Activated naive CD8-positive, alpha-beta T cell treated with anti-CD3 and anti-CD28 coated beads, Interleukin-2, amount 50 U/mL, for 24 hours (primary cell): ENCODE measurements at regions not wholly inside any gene's neighbourhood (a gene's known extent, or its start where the extent isn't known, plus 50 kb on each side); places are given as distances from the start of the nearest gene placed in this dataset.

ENCODE experiments used
- ATAC-seq: fragments of 150-1000 bp; cut with Tn5 transposase; one replicate; pipeline ENCODE4 v1.10.0; 2021
- DNase-seq: peaks from one replicate; pipeline ENCODE4 v3.0.0; 2021
- H3K27ac Mint-ChIP-seq: one replicate; pipeline ENCODE4 v1.8.0; 2021; ENCODE audit warnings: mild to moderate bottlenecking, mixed read lengths
- H3K27me3 Mint-ChIP-seq: one replicate; pipeline ENCODE4 v1.8.0; 2021; ENCODE audit warnings: mixed read lengths
- H3K36me3 Mint-ChIP-seq: one replicate; pipeline ENCODE4 v1.8.0; 2021; ENCODE audit warnings: low read depth, mixed read lengths
- H3K4me1 Mint-ChIP-seq: one replicate; pipeline ENCODE4 v1.8.0; 2021; ENCODE audit warnings: mixed read lengths
- H3K4me3 Mint-ChIP-seq: one replicate; pipeline ENCODE4 v1.8.0; 2021; ENCODE audit warnings: mild to moderate bottlenecking, moderate library complexity, mixed read lengths
- H3K9me3 Mint-ChIP-seq: one replicate; pipeline ENCODE4 v1.8.0; 2021; ENCODE audit warnings: mixed read lengths

- Mint-ChIP-seq H3K27ac (peak overlapping the region; percentile 58), H3K36me3 (no peaks in the 10 kb centered on the region), H3K9me3 (no peaks in the 10 kb centered on the region), H3K27me3 (no peaks in the 10 kb centered on the region), H3K4me3 (no peak overlapping the region), H3K4me1 (peaks cover 29% of the 10 kb centered on the region)
- DNase-seq (no peak), ATAC-seq (no peak)
Measured at GRCh38 chrX:134161162-134161561, 75.8 kb upstream of the CCDC160 start.

GRCh38 chrX:134162032-134162431 lies 75.0 kb upstream of the CCDC160 start:
- Mint-ChIP-seq H3K9me3 (no peaks in the 10 kb centered on the region), H3K27ac (no peak overlapping the region), H3K4me1 (peaks cover 29% of the 10 kb centered on the region), H3K27me3 (no peaks in the 10 kb centered on the region), H3K4me3 (no peak overlapping the region), H3K36me3 (no peaks in the 10 kb centered on the region)
- DNase-seq = no peak
- no peak for ATAC-seq

GRCh38 chrX:134163836-134164235 lies 73.1 kb upstream of the CCDC160 start:
- H3K27me3 Mint-ChIP-seq = no peaks in the 10 kb centered on the region
- no peaks in the 10 kb centered on the region for H3K9me3 Mint-ChIP-seq
- ATAC-seq (no peak), DNase-seq (no peak)
- no peak overlapping the region for H3K4me3 Mint-ChIP-seq
- H3K27ac Mint-ChIP-seq = no peak overlapping the region
- H3K4me1 Mint-ChIP-seq = peaks cover 29% of the 10 kb centered on the region
- H3K36me3 Mint-ChIP-seq = peaks cover 8% of the 10 kb centered on the region

DNA sequence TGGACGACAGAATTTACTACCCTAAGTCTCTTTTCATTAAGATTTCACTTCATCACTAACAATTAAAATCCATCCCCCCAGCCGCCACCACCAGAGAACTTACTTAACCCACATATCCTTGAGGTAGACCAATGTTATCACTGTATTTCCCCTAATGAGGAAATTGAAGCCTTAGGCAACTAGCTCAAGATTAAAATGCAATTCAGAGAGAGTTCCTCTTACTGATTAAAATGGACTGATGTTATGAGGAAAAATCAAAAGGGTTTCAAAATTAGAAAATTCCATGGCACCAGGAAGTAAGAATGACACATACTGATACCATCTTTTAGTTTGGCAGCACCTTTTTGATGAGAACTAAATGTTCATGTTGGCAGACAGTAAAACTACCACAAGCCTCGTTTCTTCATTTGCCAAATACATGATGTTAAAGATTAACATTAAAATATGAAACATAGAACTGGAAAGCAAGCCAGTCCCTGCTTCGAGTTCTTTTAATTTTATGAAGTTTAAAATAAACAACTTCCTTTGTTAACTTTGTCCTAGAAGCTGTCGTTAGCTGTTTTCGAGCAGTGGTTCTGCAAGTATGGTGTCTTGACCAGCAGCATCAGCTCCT lies 69.3 kb upstream of the CCDC160 start:
- DNase-seq = no peak
- Mint-ChIP-seq H3K4me3 (no peak overlapping the region), H3K36me3 (peaks cover 32% of the 10 kb centered on the region), H3K27ac (no peak overlapping the region), H3K9me3 (peaks cover 4% of the 10 kb centered on the region), H3K4me1 (peaks cover 19% of the 10 kb centered on the region), H3K27me3 (no peaks in the 10 kb centered on the region)
- ATAC-seq = no peak

DNA sequence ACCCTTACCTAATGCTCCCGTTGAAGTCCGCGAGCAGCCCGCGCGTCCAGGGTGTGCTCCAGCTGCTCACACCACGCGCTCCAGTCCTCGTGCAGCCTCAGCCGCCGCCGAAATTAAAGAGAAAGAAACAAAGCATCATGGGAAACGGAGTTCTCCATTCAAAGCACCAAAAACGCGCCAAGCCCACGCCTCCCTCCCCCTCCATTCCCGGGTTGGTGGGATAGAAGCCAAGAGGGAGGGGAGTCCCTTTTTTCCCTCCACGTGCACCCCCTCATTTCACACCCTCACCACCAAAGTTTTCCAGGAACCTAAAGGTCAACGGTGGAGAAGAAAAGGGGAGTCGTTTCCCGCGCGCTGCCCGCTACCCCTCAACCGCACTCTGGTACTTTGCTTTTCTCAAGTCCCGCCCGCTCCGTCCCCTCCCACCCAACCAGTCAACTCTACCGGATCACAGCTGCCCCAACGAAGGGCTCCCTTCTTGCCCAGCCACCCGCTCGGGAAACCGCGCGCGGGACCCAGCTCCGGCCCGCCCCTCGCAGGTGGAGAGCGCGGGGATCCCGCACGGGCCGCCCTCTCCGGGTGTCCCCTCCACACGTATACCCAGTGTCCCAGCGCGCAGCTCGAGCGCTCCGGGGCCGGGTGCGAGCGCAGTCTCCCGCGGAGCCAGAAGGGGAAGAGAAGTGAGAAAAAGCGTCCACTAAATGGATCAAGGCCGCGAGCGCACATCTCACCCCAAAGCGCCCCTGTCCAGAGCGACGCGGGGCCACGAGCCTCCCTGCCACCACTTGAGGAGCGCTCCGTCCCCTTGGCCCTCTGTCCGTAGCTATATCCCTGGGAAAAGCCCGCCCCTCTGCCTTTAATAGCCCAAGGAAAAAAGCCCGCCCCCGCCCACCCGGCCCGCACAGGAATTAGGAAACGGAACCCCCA lies 65.1 kb upstream of the CCDC160 start:
- Mint-ChIP-seq H3K9me3 (peaks cover 4% of the 10 kb centered on the region), H3K4me1 (peaks cover 35% of the 10 kb centered on the region), H3K27me3 (peaks cover 3% of the 10 kb centered on the region), H3K27ac (peak overlapping the region; percentile 90), H3K36me3 (peaks cover 35% of the 10 kb centered on the region), H3K4me3 (peak overlapping the region; percentile 86)
- DNase-seq (peak; percentile 54), ATAC-seq (peak; percentile 57)

DNA sequence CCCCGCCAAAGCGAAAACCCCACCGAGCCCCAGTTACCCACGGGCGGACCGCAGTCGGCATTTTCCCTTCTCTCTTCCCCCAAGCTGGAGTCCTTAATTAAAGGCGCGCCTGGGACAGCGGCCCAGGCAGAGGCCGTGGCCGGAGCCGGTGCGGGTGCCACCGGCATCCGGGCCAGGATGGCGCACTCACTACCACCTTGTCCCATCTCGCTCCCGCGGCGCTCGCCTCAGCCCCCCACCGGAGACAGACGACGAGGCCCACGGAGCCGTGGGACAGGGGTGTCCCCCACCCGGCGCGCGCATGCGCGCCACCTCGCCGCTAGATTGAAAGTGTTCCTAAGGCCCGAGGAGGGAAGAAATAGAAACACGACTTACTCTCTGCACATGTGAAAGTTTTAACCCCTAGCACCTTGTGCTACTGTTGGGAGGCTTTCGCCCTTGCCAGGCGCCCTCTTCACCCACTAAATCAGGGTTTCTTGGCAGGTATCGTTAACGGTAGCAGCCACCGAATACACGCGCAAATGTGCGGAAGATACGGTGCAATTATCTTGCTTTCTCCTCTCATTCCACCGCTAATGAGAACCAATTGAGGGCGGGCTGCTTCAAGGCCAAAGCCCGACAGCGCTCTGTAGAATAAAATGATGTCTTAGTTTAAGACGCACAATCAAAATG lies 64.3 kb upstream of the CCDC160 start:
- DNase-seq (peak; percentile 48), ATAC-seq (peak; percentile 20)
- Mint-ChIP-seq H3K36me3 (peaks cover 32% of the 10 kb centered on the region), H3K27ac (peak overlapping the region; percentile 90), H3K4me1 (peaks cover 31% of the 10 kb centered on the region), H3K4me3 (peak overlapping the region; percentile 86), H3K9me3 (peaks cover 4% of the 10 kb centered on the region), H3K27me3 (peaks cover 3% of the 10 kb centered on the region)

- peak; percentile 56 for ATAC-seq
- Mint-ChIP-seq H3K9me3 (peaks cover 4% of the 10 kb centered on the region), H3K4me1 (peaks cover 30% of the 10 kb centered on the region), H3K36me3 (peaks cover 28% of the 10 kb centered on the region), H3K27me3 (peaks cover 3% of the 10 kb centered on the region), H3K27ac (peak overlapping the region; percentile 85), H3K4me3 (peak overlapping the region; percentile 86)
- DNase-seq = peak; percentile 10
Measured at GRCh38 chrX:134173541-134174272, 63.3 kb upstream of the CCDC160 start.

DNA sequence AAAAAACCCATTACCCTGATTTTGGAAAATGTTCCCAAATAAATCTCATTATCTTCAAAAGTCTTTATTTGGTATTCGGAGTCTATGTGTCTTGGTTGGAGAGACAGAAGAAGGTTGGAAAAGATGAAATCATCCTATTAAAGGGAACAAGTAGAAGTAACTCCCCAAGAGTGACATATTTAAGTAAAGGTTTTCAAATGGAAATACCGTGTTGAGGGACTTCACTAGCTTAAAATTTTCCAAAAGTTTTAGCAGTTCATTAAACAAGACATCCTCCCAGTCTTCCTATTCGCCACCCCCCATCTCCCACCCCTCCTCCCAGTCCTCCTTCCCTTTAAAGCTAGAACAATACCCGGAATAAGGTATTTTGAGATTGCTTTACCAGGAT lies 62.7 kb upstream of the CCDC160 start:
- peaks cover 29% of the 10 kb centered on the region for H3K4me1 Mint-ChIP-seq
- peaks cover 26% of the 10 kb centered on the region for H3K36me3 Mint-ChIP-seq
- H3K4me3 Mint-ChIP-seq = peak overlapping the region; percentile 86
- DNase-seq = no peak
- no peak for ATAC-seq
- H3K27ac Mint-ChIP-seq = peak overlapping the region; percentile 85
- peaks cover 3% of the 10 kb centered on the region for H3K27me3 Mint-ChIP-seq
- peaks cover 4% of the 10 kb centered on the region for H3K9me3 Mint-ChIP-seq

GRCh38 chrX:134174859-134175258 lies 62.1 kb upstream of the CCDC160 start:
- Mint-ChIP-seq H3K27ac (no peak overlapping the region), H3K9me3 (peaks cover 4% of the 10 kb centered on the region), H3K4me3 (no peak overlapping the region), H3K36me3 (peaks cover 20% of the 10 kb centered on the region), H3K27me3 (peaks cover 3% of the 10 kb centered on the region), H3K4me1 (peaks cover 23% of the 10 kb centered on the region)
- no peak for ATAC-seq
- DNase-seq = no peak

DNA sequence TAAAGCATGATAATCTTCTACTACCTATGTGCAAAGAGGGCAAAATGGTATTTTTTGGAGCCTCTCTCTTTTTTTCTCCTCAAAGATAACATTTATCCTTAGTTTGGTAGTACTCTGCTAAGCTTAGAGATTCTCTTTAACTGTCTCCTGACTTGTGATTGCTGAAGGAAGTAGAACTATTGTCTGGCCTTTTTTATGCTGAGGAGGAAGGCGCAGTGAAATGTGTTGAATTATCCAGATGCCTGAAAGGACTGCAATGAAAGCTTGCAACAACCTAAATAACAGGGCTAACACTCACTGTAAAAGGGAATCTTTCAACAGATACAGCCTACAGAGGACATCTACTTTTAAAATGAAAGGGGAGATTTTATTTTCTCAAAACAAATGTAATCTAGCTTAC lies 59.5 kb upstream of the CCDC160 start:
- H3K4me1 Mint-ChIP-seq = peaks cover 21% of the 10 kb centered on the region
- ATAC-seq (no peak), DNase-seq (no peak)
- H3K27ac Mint-ChIP-seq = no peak overlapping the region
- no peaks in the 10 kb centered on the region for H3K9me3 Mint-ChIP-seq
- H3K27me3 Mint-ChIP-seq = peaks cover 8% of the 10 kb centered on the region
- peaks cover 3% of the 10 kb centered on the region for H3K36me3 Mint-ChIP-seq
- H3K4me3 Mint-ChIP-seq = no peak overlapping the region

GRCh38 chrX:134180601-134181274 lies 56.2 kb upstream of the CCDC160 start:
- DNase-seq (no peak), ATAC-seq (no peak)
- no peaks in the 10 kb centered on the region for H3K36me3 Mint-ChIP-seq
- peaks cover 6% of the 10 kb centered on the region for H3K27me3 Mint-ChIP-seq
- no peak overlapping the region for H3K27ac Mint-ChIP-seq
- no peak overlapping the region for H3K4me3 Mint-ChIP-seq
- no peaks in the 10 kb centered on the region for H3K9me3 Mint-ChIP-seq
- peaks cover 18% of the 10 kb centered on the region for H3K4me1 Mint-ChIP-seq

- DNase-seq (no peak), ATAC-seq (no peak)
- Mint-ChIP-seq H3K27ac (no peak overlapping the region), H3K9me3 (no peaks in the 10 kb centered on the region), H3K36me3 (no peaks in the 10 kb centered on the region), H3K27me3 (peaks cover 5% of the 10 kb centered on the region), H3K4me3 (no peak overlapping the region), H3K4me1 (peaks cover 22% of the 10 kb centered on the region)
Measured at GRCh38 chrX:134181275-134181660, 55.7 kb upstream of the CCDC160 start.

DNA sequence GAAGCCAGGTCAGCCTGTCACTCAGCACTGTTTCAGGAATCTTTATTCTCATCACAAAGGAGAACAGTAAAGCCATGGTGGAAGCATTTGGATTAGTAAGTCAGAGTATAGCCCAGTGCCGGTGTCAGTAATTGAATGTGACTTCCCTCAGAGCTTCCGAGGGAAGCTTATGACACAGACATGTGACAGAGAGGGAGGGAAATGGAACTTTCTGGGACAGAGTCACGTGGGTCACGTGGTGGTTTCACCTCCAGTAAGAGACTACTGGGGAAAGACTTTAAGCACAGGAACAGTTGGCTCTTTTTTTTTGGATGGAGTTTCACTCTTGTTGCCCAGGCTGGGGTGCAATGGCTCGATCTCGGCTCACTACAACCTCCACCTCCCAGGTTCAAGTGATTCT lies 53.3 kb upstream of the CCDC160 start:
- Mint-ChIP-seq H3K4me3 (no peak overlapping the region), H3K27ac (no peak overlapping the region), H3K4me1 (peaks cover 35% of the 10 kb centered on the region), H3K36me3 (no peaks in the 10 kb centered on the region), H3K9me3 (no peaks in the 10 kb centered on the region), H3K27me3 (peaks cover 5% of the 10 kb centered on the region)
- DNase-seq (no peak), ATAC-seq (no peak)

- Mint-ChIP-seq H3K27me3 (peaks cover 4% of the 10 kb centered on the region), H3K36me3 (no peaks in the 10 kb centered on the region), H3K27ac (no peak overlapping the region), H3K9me3 (no peaks in the 10 kb centered on the region), H3K4me1 (peaks cover 35% of the 10 kb centered on the region), H3K4me3 (peak overlapping the region; percentile 21)
- no peak for DNase-seq
- ATAC-seq = no peak
Measured at GRCh38 chrX:134184936-134185335, 52.0 kb upstream of the CCDC160 start.
